Loucy (cell line): ENCODE measurements at regions not wholly inside any gene's neighbourhood (a gene's known extent, or its start where the extent isn't known, plus 50 kb on each side); places are given as distances from the start of the nearest gene placed in this dataset.
A peak's percentile ranks its signal among the peaks of the same experiment; 100 is the strongest.

Experiments
- H2AFZ ChIP-seq: fragments of 200-600 bp; sonication (generic); 2 replicates; pipeline ENCODE4 v1.6.0; 2016; ENCODE audit warnings: antibody characterized with exemption, mild to moderate bottlenecking, low read length, moderate library complexity
- H3F3A ChIP-seq: fragments of 200-600 bp; 2 replicates; pipeline ENCODE4 v1.6.0; 2016; ENCODE audit warnings: antibody characterized with exemption, low read depth, mild to moderate bottlenecking
- H3K27me3 ChIP-seq: fragments of 200-600 bp; sonication (generic); 2 replicates; pipeline ENCODE4 v1.6.1; 2014; ENCODE audit warnings: low read length, mild to moderate bottlenecking; ENCODE audit not compliant: insufficient read depth, poor library complexity, severe bottlenecking
- H3K36me3 ChIP-seq: fragments of 200-600 bp; sonication (generic); 2 replicates; pipeline ENCODE4 v1.6.1; 2016; ENCODE audit warnings: low read length; ENCODE audit not compliant: insufficient read depth
- H3K4me1 ChIP-seq: fragments of 200-600 bp; sonication (generic); 2 replicates; pipeline ENCODE4 v1.5.1; 2014; ENCODE audit warnings: low read length, mild to moderate bottlenecking; ENCODE audit not compliant: insufficient read depth, poor library complexity, severe bottlenecking
- H3K4me2 ChIP-seq: fragments of 200-600 bp; sonication (generic); 2 replicates; pipeline ENCODE4 v1.6.0; 2014; ENCODE audit warnings: antibody characterized with exemption, low read length, low read depth, mild to moderate bottlenecking; ENCODE audit not compliant: poor library complexity, severe bottlenecking
- H3K4me3 ChIP-seq: fragments of 200-600 bp; sonication (generic); 2 replicates; pipeline ENCODE4 v1.5.1; 2014; ENCODE audit warnings: low read length, mild to moderate bottlenecking, mixed read lengths; ENCODE audit not compliant: poor library complexity, severe bottlenecking
- H3K79me2 ChIP-seq: fragments of 200-600 bp; sonication (generic); 2 replicates; pipeline ENCODE4 v1.6.1; 2014; ENCODE audit warnings: low read length; ENCODE audit not compliant: insufficient read depth
- H3K9ac ChIP-seq: fragments of 200-600 bp; sonication (generic); 2 replicates; pipeline ENCODE4 v1.6.0; 2014; ENCODE audit warnings: mild to moderate bottlenecking, low read depth, low read length, moderate library complexity; ENCODE audit not compliant: poor library complexity, severe bottlenecking
- H3K9me2 ChIP-seq: fragments of 200-600 bp; sonication (generic); replicated peaks from 2 replicates; pipeline ENCODE4 v1.6.1; 2016; ENCODE audit warnings: low read depth, low read length, mixed read lengths
- H3K9me3 ChIP-seq: fragments of 200-600 bp; sonication (generic); 2 replicates; pipeline ENCODE4 v1.6.1; 2014; ENCODE audit warnings: mild to moderate bottlenecking, antibody characterized with exemption, low read length, low read depth; ENCODE audit not compliant: insufficient read depth
- H4K20me1 ChIP-seq: fragments of 200-600 bp; sonication (generic); 2 replicates; pipeline ENCODE4 v1.6.0; 2014; ENCODE audit warnings: antibody characterized with exemption, low read length, mild to moderate bottlenecking; ENCODE audit not compliant: insufficient read depth, poor library complexity, severe bottlenecking
- EZH2phosphoT487 ChIP-seq: fragments of 200-600 bp; IDR thresholded peaks from 2 replicates; pipeline ENCODE4 v1.6.1; 2018; ENCODE audit warnings: antibody characterized with exemption, mild to moderate bottlenecking, moderate library complexity, borderline replicate concordance
- TF ChIP-seq, protein P1 (sequence below): fragments of 200-600 bp; sonication (generic); conservative IDR thresholded peaks from 2 replicates; pipeline ENCODE4 v1.5.1; 2014; ENCODE audit warnings: mild to moderate bottlenecking, antibody characterized with exemption, low read length

- Histone ChIP-seq H3K27me3 (no peaks in the 10 kb centered on the region), H3K4me2 (peak overlapping the region; percentile 50), H3K9me2 (no peaks in the 10 kb centered on the region), H3K36me3 (no peaks in the 10 kb centered on the region), H3K4me1 (peaks cover 23% of the 10 kb centered on the region), H4K20me1 (no peaks in the 10 kb centered on the region), H3K4me3 (peak overlapping the region; percentile 54), H3F3A (0 out of 2 replicates have a peak, but pooled peaks cover 3% of the 10 kb centered on the region), H3K9me3 (no peaks in the 10 kb centered on the region; the same call in 1 of the 2 replicates), H3K79me2 (no peaks in the 10 kb centered on the region), H2AFZ (peak overlapping the region; percentile 83; the same call in 1 of the 2 replicates), H3K9ac (no peak overlapping the region)
- no peak for TF ChIP-seq EZH2phosphoT487
- TF ChIP-seq, protein P1, sequence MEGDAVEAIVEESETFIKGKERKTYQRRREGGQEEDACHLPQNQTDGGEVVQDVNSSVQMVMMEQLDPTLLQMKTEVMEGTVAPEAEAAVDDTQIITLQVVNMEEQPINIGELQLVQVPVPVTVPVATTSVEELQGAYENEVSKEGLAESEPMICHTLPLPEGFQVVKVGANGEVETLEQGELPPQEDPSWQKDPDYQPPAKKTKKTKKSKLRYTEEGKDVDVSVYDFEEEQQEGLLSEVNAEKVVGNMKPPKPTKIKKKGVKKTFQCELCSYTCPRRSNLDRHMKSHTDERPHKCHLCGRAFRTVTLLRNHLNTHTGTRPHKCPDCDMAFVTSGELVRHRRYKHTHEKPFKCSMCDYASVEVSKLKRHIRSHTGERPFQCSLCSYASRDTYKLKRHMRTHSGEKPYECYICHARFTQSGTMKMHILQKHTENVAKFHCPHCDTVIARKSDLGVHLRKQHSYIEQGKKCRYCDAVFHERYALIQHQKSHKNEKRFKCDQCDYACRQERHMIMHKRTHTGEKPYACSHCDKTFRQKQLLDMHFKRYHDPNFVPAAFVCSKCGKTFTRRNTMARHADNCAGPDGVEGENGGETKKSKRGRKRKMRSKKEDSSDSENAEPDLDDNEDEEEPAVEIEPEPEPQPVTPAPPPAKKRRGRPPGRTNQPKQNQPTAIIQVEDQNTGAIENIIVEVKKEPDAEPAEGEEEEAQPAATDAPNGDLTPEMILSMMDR, result no peak
Measured at GRCh38 chr2:39838589-39838988, 59.5 kb upstream of the THUMPD2 start.

GRCh38 chr2:39837856-39838453 lies 58.9 kb upstream of the THUMPD2 start:
- Histone ChIP-seq H3K36me3 (no peaks in the 10 kb centered on the region), H3K9me3 (no peaks in the 10 kb centered on the region; the same call in 1 of the 2 replicates), H3K4me2 (no peak overlapping the region), H3K79me2 (no peaks in the 10 kb centered on the region), H4K20me1 (no peaks in the 10 kb centered on the region), H3K4me3 (no peak overlapping the region), H3F3A (0 out of 2 replicates have a peak, but pooled peaks cover 3% of the 10 kb centered on the region), H2AFZ (peak overlapping the region; percentile 62; the same call in 1 of the 2 replicates), H3K9me2 (no peaks in the 10 kb centered on the region), H3K27me3 (no peaks in the 10 kb centered on the region), H3K9ac (no peak overlapping the region), H3K4me1 (peaks cover 23% of the 10 kb centered on the region)
- no peak for TF ChIP-seq EZH2phosphoT487
- TF ChIP-seq, protein P1, result peak; percentile 99

DNA sequence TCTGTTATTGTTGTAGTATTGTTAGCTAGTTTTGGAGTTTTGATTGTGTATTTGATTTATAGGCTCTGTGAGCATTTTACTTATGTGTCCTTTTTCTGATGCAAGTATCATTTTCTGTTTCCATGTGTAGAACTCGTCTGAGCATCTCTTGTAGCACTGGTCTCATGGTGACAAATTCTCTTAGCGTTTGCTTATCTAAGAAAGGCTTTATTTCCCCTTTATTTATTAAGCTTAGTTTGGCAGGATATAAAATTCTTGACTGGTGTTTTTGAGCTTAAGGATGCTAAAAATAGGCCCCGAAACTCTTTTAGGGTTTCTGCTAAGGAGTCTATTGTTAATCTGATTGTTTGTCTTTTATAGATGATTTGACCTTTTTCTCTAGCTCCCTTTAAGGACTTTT lies 57.6 kb upstream of the THUMPD2 start:
- Histone ChIP-seq H3K4me3 (no peak overlapping the region), H3F3A (0 out of 2 replicates have a peak, but pooled peaks cover 3% of the 10 kb centered on the region), H3K36me3 (no peaks in the 10 kb centered on the region), H2AFZ (no peak overlapping the region), H3K9me2 (no peaks in the 10 kb centered on the region), H3K9me3 (no peaks in the 10 kb centered on the region; the same call in 1 of the 2 replicates), H3K79me2 (no peaks in the 10 kb centered on the region), H4K20me1 (no peaks in the 10 kb centered on the region), H3K27me3 (no peaks in the 10 kb centered on the region), H3K4me2 (no peak overlapping the region), H3K9ac (no peak overlapping the region), H3K4me1 (peaks cover 23% of the 10 kb centered on the region)
- TF ChIP-seq EZH2phosphoT487, result no peak
- TF ChIP-seq, protein P1, result no peak
